ENCODE measurements at regions not wholly inside any gene's neighbourhood (a gene's known extent, or its start where the extent isn't known, plus 50 kb on each side); places are given as distances from the start of the nearest gene placed in this dataset.

DNA sequence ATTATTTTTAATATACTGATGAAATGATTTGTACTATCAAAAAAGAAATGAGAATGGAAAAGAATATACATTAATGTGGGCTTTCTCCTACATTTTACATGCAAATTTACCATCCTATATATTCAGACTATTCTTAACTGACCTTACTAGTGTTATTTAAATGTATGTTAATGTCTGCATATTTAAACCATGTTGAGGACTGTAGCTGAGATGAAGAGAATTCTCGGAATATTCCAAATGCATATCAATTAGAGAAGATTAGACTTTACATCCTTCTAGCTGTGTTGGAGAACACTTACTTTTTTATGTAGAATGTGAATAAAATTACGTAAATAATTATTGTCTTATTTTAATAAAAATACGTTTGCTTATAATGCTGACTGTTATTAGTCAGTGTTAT is 990.1 kb upstream of the LRFN5 start:
- intact Hi-C loops (cut with DNase I), result no loop called here
- no peaks in the 10 kb centered on the region for H3K36me3 ChIP-seq (ENCODE audit: insufficient read depth in 1 of 2, low read depth in 1 of 2)
- H3K4me1 ChIP-seq, result no peaks in the 10 kb centered on the region
- no peaks in the 10 kb centered on the region for H3K9me3 ChIP-seq
- H3K27ac ChIP-seq, result no peak overlapping the region
- H3K4me3 ChIP-seq, result no peak overlapping the region
- no peaks in the 10 kb centered on the region for H3K27me3 ChIP-seq (ENCODE audit: insufficient read depth in 3 of 3, low read length in 2 of 3)
- TF ChIP-seq CTCF (IDR thresholded peaks at IDR 0.05), result no peak
- ATAC-seq, result no peak
- 79 to 86% (median 83%) methylated on average over 3 of the region's 3 CpGs for WGBS, 3 donors
- no peak for DNase-seq

DNA sequence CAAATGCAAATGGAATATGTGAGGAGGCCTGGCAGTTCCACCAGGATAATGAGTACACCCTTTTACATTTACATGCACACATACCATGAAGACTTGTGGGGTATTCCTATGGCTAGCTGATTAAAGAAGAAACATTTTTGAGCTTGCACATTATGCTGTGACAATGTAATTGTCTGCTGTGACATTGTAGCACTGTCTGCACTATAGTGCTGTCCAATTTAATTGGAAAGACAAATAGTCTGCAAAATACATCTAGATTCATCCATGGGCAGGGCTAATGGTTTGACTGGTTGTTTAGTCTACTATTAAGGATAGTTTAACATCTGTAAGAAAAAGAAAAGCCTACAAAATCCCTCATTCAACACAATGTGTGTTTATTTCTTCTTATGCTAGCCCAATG is 1005.6 kb upstream of the LRFN5 start:
- Histone ChIP-seq H3K27ac (no peak overlapping the region), H3K27me3 (ENCODE audit: insufficient read depth in 3 of 3, low read length in 2 of 3) (no peaks in the 10 kb centered on the region), H3K4me3 (no peak overlapping the region), H3K36me3 (ENCODE audit: insufficient read depth in 1 of 2, low read depth in 1 of 2) (no peaks in the 10 kb centered on the region), H3K4me1 (no peaks in the 10 kb centered on the region), H3K9me3 (no peaks in the 10 kb centered on the region)
- intact Hi-C loops (cut with DNase I), result no loop called here
- no peak for TF ChIP-seq CTCF (IDR thresholded peaks at IDR 0.05)
- DNase-seq (no peak), ATAC-seq (no peak)

- Histone ChIP-seq H3K4me3 (no peak overlapping the region), H3K4me1 (no peaks in the 10 kb centered on the region), H3K27ac (no peak overlapping the region), H3K36me3 (ENCODE audit: insufficient read depth in 1 of 2, low read depth in 1 of 2) (no peaks in the 10 kb centered on the region), H3K9me3 (no peaks in the 10 kb centered on the region), H3K27me3 (ENCODE audit: insufficient read depth in 3 of 3, low read length in 2 of 3) (no peaks in the 10 kb centered on the region)
- intact Hi-C loops (cut with DNase I), result no loop called here
- ATAC-seq (no peak), DNase-seq (no peak)
- no peak for TF ChIP-seq CTCF (IDR thresholded peaks at IDR 0.05)
Observed at GRCh38 chr14:40599725-40600124, 1007.0 kb upstream of the LRFN5 start.

GRCh38 chr14:40581264-40581663 is 1025.4 kb upstream of the LRFN5 start:
- no peak for ATAC-seq
- Histone ChIP-seq H3K9me3 (no peaks in the 10 kb centered on the region), H3K4me1 (no peaks in the 10 kb centered on the region), H3K27ac (no peak overlapping the region), H3K36me3 (ENCODE audit: insufficient read depth in 1 of 2, low read depth in 1 of 2) (no peaks in the 10 kb centered on the region), H3K27me3 (ENCODE audit: insufficient read depth in 3 of 3, low read length in 2 of 3) (no peaks in the 10 kb centered on the region), H3K4me3 (no peak overlapping the region)
- WGBS, 3 donors, result 56 to 59% (median 56%) methylated on average over 3 of the region's 3 CpGs
- intact Hi-C loops (cut with DNase I), result no loop called here
- no peak for TF ChIP-seq CTCF (IDR thresholded peaks at IDR 0.05)
- no peak for DNase-seq

DNA sequence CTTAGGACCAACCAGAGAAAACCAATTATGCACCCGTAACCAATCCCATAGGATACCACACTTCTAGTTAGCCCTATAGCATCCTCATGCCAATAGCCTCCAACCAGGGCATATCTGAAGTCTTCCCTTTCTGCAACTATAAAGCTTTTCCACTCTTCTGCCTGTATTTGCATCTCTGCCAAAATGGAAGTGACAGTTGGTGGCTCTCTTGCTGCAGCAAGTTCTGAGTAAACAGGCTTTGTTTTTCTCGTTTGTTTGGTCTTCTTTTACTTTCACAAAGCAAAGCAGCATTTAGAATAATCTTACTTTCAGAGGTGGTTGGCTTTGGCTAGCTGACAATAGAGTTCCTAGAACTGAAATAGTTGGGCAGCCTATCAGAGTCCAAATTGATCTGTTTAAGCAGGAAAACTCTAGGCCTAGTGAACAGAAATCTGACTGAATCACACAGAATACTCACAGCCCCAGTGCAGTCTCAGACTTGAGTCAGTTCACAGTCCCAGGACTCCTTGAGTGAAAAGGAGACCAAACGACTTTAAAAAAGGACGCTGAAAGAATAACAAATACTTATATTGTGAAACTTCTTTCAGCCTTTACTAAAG is 1029.7 kb upstream of the LRFN5 start:
- no peak overlapping the region for H3K27ac ChIP-seq
- no peaks in the 10 kb centered on the region for H3K27me3 ChIP-seq (ENCODE audit: insufficient read depth in 3 of 3, low read length in 2 of 3)
- H3K4me1 ChIP-seq, result no peaks in the 10 kb centered on the region
- 60 to 73% (median 70%) methylated on average over 4 of the region's 4 CpGs for WGBS, 3 donors
- no peak for TF ChIP-seq CTCF (IDR thresholded peaks at IDR 0.05)
- intact Hi-C loops (cut with DNase I), result no loop called here
- no peaks in the 10 kb centered on the region for H3K9me3 ChIP-seq
- ATAC-seq, result no peak
- H3K36me3 ChIP-seq (ENCODE audit: insufficient read depth in 1 of 2, low read depth in 1 of 2), result no peaks in the 10 kb centered on the region
- no peak for DNase-seq
- H3K4me3 ChIP-seq, result no peak overlapping the region
